AG09309 (cell line): ENCODE measurements at regions not wholly inside any gene's neighbourhood (a gene's known extent, or its start where the extent isn't known, plus 50 kb on each side); places are given as distances from the start of the nearest gene placed in this dataset.
"Not testable (repeated sequence)": the region's sequence is repeated elsewhere in the genome, so short reads cannot be mapped to it uniquely, and the experiment has no call there.

ENCODE experiments used
- DNase-seq: peaks from one replicate; pipeline ENCODE4 v3.0.0-alpha.2; 2010; ENCODE audit warnings: low read depth
- H3K4me3 ChIP-seq: 2 replicates; pipeline ENCODE4 v1.5.1; 2011; ENCODE audit warnings: mild to moderate bottlenecking, low read depth, low read length, moderate library complexity; ENCODE audit not compliant: control insufficient read depth
- TF ChIP-seq, protein P1 (sequence below): IDR thresholded peaks from 2 replicates; pipeline ENCODE4 v1.5.1; 2011; ENCODE audit warnings: mild to moderate bottlenecking, low read depth, low read length, inconsistent platforms; ENCODE audit not compliant: insufficient read depth, control insufficient read depth; ENCODE audit errors: missing control alignments

DNA sequence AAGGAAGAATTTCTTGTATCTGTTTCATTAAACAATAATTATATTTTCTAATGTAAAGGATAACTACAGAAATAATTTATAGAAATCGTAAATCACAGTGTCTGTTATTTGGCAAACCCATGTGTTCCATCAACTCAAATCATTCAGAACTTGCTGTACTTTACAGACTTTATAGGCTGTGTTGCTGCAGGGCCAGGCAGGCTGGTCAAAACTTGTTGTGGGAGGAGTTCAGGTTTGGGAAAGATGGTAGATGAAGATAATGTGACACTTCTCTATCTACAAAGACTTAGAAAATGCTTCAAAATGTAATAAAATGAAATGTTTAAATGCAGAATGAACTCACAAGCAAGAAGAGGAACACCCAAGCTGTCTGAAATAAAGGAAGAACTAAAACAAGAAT lies 183.4 kb downstream of the SEMA6D start:
- DNase-seq: no peak
- no peak overlapping the region for H3K4me3 ChIP-seq
- TF ChIP-seq, protein P1, sequence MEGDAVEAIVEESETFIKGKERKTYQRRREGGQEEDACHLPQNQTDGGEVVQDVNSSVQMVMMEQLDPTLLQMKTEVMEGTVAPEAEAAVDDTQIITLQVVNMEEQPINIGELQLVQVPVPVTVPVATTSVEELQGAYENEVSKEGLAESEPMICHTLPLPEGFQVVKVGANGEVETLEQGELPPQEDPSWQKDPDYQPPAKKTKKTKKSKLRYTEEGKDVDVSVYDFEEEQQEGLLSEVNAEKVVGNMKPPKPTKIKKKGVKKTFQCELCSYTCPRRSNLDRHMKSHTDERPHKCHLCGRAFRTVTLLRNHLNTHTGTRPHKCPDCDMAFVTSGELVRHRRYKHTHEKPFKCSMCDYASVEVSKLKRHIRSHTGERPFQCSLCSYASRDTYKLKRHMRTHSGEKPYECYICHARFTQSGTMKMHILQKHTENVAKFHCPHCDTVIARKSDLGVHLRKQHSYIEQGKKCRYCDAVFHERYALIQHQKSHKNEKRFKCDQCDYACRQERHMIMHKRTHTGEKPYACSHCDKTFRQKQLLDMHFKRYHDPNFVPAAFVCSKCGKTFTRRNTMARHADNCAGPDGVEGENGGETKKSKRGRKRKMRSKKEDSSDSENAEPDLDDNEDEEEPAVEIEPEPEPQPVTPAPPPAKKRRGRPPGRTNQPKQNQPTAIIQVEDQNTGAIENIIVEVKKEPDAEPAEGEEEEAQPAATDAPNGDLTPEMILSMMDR: no peak

GRCh38 chr15:47903368-47903767 lies 186.1 kb downstream of the SEMA6D start:
- no peak overlapping the region for H3K4me3 ChIP-seq
- TF ChIP-seq, protein P1: no peak
- DNase-seq: no peak

DNA sequence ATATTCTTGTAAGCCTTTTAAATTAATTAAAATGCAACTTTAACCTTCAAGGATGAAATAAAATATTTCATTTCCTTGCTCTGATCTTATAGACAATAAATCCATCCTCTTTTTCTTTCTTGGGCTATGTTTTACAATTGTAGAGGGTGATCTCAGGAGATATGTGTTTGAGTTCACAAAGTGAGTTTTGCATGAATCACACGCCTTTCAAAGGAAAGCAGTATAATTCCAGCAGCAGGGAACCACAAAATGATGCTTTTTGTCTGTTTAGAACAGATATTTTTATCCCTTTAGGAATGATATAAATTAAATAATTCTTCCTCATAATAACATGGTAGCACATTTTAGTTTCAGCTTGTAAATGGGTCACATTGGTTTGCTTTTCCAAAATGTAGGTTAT lies 191.2 kb downstream of the SEMA6D start:
- H3K4me3 ChIP-seq: no peak overlapping the region
- no peak for DNase-seq
- TF ChIP-seq, protein P1: no peak

GRCh38 chr15:47908950-47909670 lies 191.8 kb downstream of the SEMA6D start:
- DNase-seq: no peak
- TF ChIP-seq, protein P1: no peak
- H3K4me3 ChIP-seq: no peak overlapping the region

DNA sequence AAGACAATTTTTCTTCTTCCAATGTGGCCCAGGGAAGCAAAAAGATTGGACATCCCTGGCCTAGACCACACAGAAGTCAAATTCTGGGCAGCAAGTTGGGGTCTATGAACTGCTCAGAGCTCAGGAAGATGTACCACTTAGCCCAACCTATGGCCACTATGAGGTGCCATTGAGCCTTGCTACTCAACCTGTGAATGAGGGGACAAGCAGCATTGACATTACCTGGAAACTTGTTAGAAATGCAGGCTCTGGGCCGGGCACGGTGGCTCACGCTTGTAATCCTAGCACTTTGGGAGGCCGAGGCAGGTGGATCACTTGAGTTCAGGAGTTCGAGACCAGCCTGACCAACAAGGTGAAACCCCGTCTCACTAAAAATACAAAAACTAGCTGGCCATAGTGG lies 195.6 kb downstream of the SEMA6D start:
- not testable (repeated sequence) for H3K4me3 ChIP-seq, DNase-seq

- no peak overlapping the region for H3K4me3 ChIP-seq
- TF ChIP-seq, protein P1: no peak
- DNase-seq: no peak
Measured at GRCh38 chr15:47917881-47918280, 200.6 kb downstream of the SEMA6D start.

DNA sequence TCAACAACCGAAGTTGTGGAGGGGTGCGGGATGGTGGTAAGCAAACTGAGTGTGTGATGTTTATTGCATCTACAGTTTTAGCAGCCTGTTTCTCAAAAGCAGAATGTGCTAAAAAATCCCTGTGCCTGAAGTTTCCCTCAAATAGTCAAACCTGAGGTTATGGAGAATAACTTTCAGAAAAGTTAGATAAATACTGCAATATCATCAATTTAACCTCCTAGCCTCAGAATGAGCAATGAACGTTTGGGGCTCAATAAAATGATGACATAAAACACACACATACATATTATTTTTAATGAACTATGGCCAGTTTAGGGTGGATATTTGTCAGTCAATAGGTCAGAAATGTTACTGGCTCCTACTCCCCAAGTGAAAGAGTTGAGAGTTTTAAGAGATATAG lies 201.6 kb downstream of the SEMA6D start:
- no peak for DNase-seq
- TF ChIP-seq, protein P1: no peak
- no peak overlapping the region for H3K4me3 ChIP-seq
